HEK293 (cell line): ENCODE measurements at regions not wholly inside any gene's neighbourhood (a gene's known extent, or its start where the extent isn't known, plus 50 kb on each side); places are given as distances from the start of the nearest gene placed in this dataset.

Source experiments
- CTCF ChIA-PET: fragments of 350-600 bp; formaldehyde crosslinking; extraction: SDS; loops from one replicate; lab custom pipeline; 2021; ENCODE audit warnings: antibody characterized with exemption; lab: Yijun Ruan, JAX
- POLR2A ChIA-PET: fragments of 300-600 bp; formaldehyde crosslinking; extraction: SDS; loops from one replicate; lab custom pipeline; 2020; ENCODE audit warnings: antibody characterized with exemption, inconsistent platforms; lab: Yijun Ruan, JAX
- H3K27ac ChIP-seq: fragments of 200-500 bp; sonication (Bioruptor generic); 2 replicates; pipeline ENCODE4 v1.5.1; 2014; ENCODE audit warnings: low read depth, low read length, control low read depth, inconsistent platforms; ENCODE audit errors: extremely low read depth
- H3K36me3 ChIP-seq, 2 experiments: fragments of 200-500 bp in 1 of 2; sonication (Bioruptor generic) in 1 of 2; 1 replicate in 1 of 2; 2 replicates in 1 of 2; pipeline ENCODE4 v1.5.1; 2014 to 2017; ENCODE audit warnings: inconsistent platforms in 2 of 2, low read length in 2 of 2; ENCODE audit not compliant: control insufficient read depth in 2 of 2, insufficient read depth in 1 of 2
- H3K4me1 ChIP-seq: fragments of 200-500 bp; sonication (Bioruptor generic); 2 replicates; pipeline ENCODE4 v1.5.1; 2014; ENCODE audit warnings: mild to moderate bottlenecking, low read length, inconsistent platforms; ENCODE audit not compliant: control insufficient read depth, insufficient read depth
- H3K4me3 ChIP-seq: 2 replicates; pipeline ENCODE4 v1.5.1; 2011; ENCODE audit warnings: low read depth, mild to moderate bottlenecking, control low read depth, low read length, moderate library complexity
- H3K9me3 ChIP-seq: fragments of 200-500 bp; sonication (Bioruptor generic); 2 replicates; pipeline ENCODE4 v1.5.1; 2014; ENCODE audit warnings: low read depth, low read length, inconsistent platforms; ENCODE audit not compliant: control insufficient read depth, insufficient read depth
- GFI1B ChIP-seq: fragments of 450-650 bp; formaldehyde crosslinking; IDR thresholded peaks from 2 replicates; pipeline ENCODE4 v1.5.1; 2016; ENCODE audit warnings: missing biosample characterization, missing genetic modification characterization
- IKZF3 ChIP-seq: fragments of 450-650 bp; IDR thresholded peaks from 2 replicates; pipeline ENCODE4 v1.5.0; 2018; ENCODE audit warnings: missing biosample characterization, mild to moderate bottlenecking, missing genetic modification characterization, moderate library complexity
- SALL2 ChIP-seq: fragments of 450-650 bp; formaldehyde crosslinking; IDR thresholded peaks from 2 replicates; pipeline ENCODE4 v1.5.0; 2017; ENCODE audit warnings: missing biosample characterization, mild to moderate bottlenecking, missing genetic modification characterization, borderline replicate concordance
- ZBTB7A ChIP-seq: fragments of 450-650 bp; formaldehyde crosslinking; IDR thresholded peaks from 2 replicates; pipeline ENCODE4 v1.5.1; 2016; ENCODE audit warnings: low read depth, missing biosample characterization, missing genetic modification characterization
- ZNF10 ChIP-seq: fragments of 450-650 bp; formaldehyde crosslinking; IDR thresholded peaks from 2 replicates; pipeline ENCODE4 v1.5.1; 2017; ENCODE audit warnings: missing biosample characterization, missing genetic modification characterization
- ZNF202 ChIP-seq: fragments of 450-650 bp; formaldehyde crosslinking; IDR thresholded peaks from 2 replicates; pipeline ENCODE4 v1.5.1; 2016; ENCODE audit warnings: missing biosample characterization, missing genetic modification characterization, borderline replicate concordance
- ZNF600 ChIP-seq: fragments of 450-650 bp; formaldehyde crosslinking; IDR thresholded peaks from 2 replicates; pipeline ENCODE4 v1.5.1; 2016; ENCODE audit warnings: missing biosample characterization, missing genetic modification characterization
- ZNF626 ChIP-seq: fragments of 450-650 bp; sonication (Bioruptor Pico); formaldehyde crosslinking; IDR thresholded peaks from 2 replicates; pipeline ENCODE4 v1.5.1; 2018; ENCODE audit warnings: missing biosample characterization, missing genetic modification characterization, inconsistent platforms
- ZNF747 ChIP-seq: fragments of 450-650 bp; formaldehyde crosslinking; IDR thresholded peaks from 2 replicates; pipeline ENCODE4 v1.5.1; 2016; ENCODE audit warnings: missing biosample characterization, missing genetic modification characterization
- TF ChIP-seq, protein P1 (sequence below): fragments of 450-650 bp; formaldehyde crosslinking; IDR thresholded peaks from 2 replicates; pipeline ENCODE4 v1.5.1; 2017; ENCODE audit warnings: missing biosample characterization, missing genetic modification characterization
- TF ChIP-seq, protein P2 (sequence below): fragments of 450-650 bp; formaldehyde crosslinking; IDR thresholded peaks from 2 replicates; pipeline ENCODE4 v1.5.1; 2017; ENCODE audit warnings: missing biosample characterization, missing genetic modification characterization
- TF ChIP-seq, protein P3 (sequence below): fragments of 450-650 bp; formaldehyde crosslinking; IDR thresholded peaks from 2 replicates; pipeline ENCODE4 v1.5.1; 2017; ENCODE audit warnings: missing biosample characterization, missing genetic modification characterization
- TF ChIP-seq, protein P4 (sequence below): fragments of 450-650 bp; formaldehyde crosslinking; IDR thresholded peaks from 2 replicates; pipeline ENCODE4 v1.5.1; 2016; ENCODE audit warnings: missing biosample characterization, missing genetic modification characterization
- TF ChIP-seq, protein P5 (sequence below): fragments of 450-650 bp; formaldehyde crosslinking; IDR thresholded peaks from 2 replicates; pipeline ENCODE4 v1.5.1; 2016; ENCODE audit warnings: missing biosample characterization, missing genetic modification characterization
- TF ChIP-seq, protein P6 (sequence below): fragments of 450-650 bp; formaldehyde crosslinking; IDR thresholded peaks from 2 replicates; pipeline ENCODE4 v1.5.1; 2016; ENCODE audit warnings: missing biosample characterization, missing genetic modification characterization, borderline replicate concordance
- TF ChIP-seq, protein P7 (sequence below): fragments of 450-650 bp; formaldehyde crosslinking; IDR thresholded peaks from 2 replicates; pipeline ENCODE4 v1.5.1; 2016; ENCODE audit warnings: missing biosample characterization, missing genetic modification characterization

DNA sequence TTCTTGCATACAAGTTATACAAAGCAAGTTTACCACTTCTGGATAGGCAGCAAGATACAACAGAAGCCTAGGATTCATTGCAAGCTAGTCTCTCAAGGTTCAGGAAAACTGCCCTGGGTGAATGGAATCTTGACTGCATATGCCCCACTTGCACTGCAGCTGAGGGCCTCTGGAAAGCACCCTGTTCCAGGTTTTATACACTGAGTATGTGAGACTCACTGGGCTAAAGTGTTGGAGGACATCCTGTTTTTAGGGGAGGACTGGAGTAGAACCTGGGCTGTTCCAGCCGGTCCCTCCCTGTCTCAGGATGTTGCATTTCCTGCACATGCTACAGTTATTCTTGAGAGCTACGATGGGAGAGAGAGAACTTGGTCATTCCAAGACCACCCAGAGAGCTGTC lies 168.5 kb upstream of the NUDT6 start:
- POLR2A ChIA-PET: no interaction called here
- peaks cover 0 to 12% of the 10 kb centered on the region in 2 experiments; a peak in 1 of 3 replicates for H3K36me3 ChIP-seq
- TF ChIP-seq, protein P1, sequence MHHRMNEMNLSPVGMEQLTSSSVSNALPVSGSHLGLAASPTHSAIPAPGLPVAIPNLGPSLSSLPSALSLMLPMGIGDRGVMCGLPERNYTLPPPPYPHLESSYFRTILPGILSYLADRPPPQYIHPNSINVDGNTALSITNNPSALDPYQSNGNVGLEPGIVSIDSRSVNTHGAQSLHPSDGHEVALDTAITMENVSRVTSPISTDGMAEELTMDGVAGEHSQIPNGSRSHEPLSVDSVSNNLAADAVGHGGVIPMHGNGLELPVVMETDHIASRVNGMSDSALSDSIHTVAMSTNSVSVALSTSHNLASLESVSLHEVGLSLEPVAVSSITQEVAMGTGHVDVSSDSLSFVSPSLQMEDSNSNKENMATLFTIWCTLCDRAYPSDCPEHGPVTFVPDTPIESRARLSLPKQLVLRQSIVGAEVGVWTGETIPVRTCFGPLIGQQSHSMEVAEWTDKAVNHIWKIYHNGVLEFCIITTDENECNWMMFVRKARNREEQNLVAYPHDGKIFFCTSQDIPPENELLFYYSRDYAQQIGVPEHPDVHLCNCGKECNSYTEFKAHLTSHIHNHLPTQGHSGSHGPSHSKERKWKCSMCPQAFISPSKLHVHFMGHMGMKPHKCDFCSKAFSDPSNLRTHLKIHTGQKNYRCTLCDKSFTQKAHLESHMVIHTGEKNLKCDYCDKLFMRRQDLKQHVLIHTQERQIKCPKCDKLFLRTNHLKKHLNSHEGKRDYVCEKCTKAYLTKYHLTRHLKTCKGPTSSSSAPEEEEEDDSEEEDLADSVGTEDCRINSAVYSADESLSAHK (tag by site-specific recombination): no peak
- H3K4me1 ChIP-seq: no peaks in the 10 kb centered on the region
- H3K27ac ChIP-seq: no peak overlapping the region
- CTCF ChIA-PET: no interaction called here
- H3K9me3 ChIP-seq: no peaks in the 10 kb centered on the region
- no peak overlapping the region for H3K4me3 ChIP-seq

DNA sequence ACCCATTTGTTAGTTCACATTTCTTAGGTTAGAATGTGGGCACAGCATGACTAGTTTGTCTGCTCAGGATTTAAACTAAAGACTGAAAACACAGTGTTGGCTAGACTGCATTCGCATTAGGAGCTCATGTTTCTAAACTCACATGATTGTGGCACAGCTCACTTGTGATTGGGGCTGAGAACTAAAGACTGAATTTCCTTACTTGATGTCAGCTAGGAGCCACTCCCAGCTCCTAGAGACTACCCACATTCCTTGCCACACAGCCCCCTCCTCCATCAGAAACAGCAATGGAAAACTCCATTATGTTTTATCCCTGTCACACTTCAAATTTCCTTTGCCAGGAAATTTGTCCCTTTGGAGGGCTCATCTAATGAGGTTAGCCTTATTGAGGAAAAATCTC lies 170.2 kb upstream of the NUDT6 start:
- H3K4me3 ChIP-seq: no peak overlapping the region
- TF ChIP-seq ZBTB7A (no peak), ZNF10 (tag by site-specific recombination) (no peak), ZNF202 (tag by site-specific recombination) (no peak), ZNF747 (tag by site-specific recombination) (no peak), SALL2 (tag by site-specific recombination) (no peak), ZNF626 (tag by site-specific recombination) (no peak), IKZF3 (tag by site-specific recombination) (no peak), GFI1B (tag by site-specific recombination) (no peak), ZNF600 (no peak)
- TF ChIP-seq, protein P2, sequence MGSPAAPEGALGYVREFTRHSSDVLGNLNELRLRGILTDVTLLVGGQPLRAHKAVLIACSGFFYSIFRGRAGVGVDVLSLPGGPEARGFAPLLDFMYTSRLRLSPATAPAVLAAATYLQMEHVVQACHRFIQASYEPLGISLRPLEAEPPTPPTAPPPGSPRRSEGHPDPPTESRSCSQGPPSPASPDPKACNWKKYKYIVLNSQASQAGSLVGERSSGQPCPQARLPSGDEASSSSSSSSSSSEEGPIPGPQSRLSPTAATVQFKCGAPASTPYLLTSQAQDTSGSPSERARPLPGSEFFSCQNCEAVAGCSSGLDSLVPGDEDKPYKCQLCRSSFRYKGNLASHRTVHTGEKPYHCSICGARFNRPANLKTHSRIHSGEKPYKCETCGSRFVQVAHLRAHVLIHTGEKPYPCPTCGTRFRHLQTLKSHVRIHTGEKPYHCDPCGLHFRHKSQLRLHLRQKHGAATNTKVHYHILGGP: no peak
- TF ChIP-seq, protein P3, sequence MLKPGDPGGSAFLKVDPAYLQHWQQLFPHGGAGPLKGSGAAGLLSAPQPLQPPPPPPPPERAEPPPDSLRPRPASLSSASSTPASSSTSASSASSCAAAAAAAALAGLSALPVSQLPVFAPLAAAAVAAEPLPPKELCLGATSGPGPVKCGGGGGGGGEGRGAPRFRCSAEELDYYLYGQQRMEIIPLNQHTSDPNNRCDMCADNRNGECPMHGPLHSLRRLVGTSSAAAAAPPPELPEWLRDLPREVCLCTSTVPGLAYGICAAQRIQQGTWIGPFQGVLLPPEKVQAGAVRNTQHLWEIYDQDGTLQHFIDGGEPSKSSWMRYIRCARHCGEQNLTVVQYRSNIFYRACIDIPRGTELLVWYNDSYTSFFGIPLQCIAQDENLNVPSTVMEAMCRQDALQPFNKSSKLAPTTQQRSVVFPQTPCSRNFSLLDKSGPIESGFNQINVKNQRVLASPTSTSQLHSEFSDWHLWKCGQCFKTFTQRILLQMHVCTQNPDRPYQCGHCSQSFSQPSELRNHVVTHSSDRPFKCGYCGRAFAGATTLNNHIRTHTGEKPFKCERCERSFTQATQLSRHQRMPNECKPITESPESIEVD (tag by site-specific recombination): no peak
- TF ChIP-seq, protein P4, sequence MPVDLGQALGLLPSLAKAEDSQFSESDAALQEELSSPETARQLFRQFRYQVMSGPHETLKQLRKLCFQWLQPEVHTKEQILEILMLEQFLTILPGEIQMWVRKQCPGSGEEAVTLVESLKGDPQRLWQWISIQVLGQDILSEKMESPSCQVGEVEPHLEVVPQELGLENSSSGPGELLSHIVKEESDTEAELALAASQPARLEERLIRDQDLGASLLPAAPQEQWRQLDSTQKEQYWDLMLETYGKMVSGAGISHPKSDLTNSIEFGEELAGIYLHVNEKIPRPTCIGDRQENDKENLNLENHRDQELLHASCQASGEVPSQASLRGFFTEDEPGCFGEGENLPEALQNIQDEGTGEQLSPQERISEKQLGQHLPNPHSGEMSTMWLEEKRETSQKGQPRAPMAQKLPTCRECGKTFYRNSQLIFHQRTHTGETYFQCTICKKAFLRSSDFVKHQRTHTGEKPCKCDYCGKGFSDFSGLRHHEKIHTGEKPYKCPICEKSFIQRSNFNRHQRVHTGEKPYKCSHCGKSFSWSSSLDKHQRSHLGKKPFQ (tag by site-specific recombination): no peak
- TF ChIP-seq, protein P5, sequence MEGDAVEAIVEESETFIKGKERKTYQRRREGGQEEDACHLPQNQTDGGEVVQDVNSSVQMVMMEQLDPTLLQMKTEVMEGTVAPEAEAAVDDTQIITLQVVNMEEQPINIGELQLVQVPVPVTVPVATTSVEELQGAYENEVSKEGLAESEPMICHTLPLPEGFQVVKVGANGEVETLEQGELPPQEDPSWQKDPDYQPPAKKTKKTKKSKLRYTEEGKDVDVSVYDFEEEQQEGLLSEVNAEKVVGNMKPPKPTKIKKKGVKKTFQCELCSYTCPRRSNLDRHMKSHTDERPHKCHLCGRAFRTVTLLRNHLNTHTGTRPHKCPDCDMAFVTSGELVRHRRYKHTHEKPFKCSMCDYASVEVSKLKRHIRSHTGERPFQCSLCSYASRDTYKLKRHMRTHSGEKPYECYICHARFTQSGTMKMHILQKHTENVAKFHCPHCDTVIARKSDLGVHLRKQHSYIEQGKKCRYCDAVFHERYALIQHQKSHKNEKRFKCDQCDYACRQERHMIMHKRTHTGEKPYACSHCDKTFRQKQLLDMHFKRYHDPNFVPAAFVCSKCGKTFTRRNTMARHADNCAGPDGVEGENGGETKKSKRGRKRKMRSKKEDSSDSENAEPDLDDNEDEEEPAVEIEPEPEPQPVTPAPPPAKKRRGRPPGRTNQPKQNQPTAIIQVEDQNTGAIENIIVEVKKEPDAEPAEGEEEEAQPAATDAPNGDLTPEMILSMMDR (tag by site-specific recombination): no peak
- TF ChIP-seq, protein P6, sequence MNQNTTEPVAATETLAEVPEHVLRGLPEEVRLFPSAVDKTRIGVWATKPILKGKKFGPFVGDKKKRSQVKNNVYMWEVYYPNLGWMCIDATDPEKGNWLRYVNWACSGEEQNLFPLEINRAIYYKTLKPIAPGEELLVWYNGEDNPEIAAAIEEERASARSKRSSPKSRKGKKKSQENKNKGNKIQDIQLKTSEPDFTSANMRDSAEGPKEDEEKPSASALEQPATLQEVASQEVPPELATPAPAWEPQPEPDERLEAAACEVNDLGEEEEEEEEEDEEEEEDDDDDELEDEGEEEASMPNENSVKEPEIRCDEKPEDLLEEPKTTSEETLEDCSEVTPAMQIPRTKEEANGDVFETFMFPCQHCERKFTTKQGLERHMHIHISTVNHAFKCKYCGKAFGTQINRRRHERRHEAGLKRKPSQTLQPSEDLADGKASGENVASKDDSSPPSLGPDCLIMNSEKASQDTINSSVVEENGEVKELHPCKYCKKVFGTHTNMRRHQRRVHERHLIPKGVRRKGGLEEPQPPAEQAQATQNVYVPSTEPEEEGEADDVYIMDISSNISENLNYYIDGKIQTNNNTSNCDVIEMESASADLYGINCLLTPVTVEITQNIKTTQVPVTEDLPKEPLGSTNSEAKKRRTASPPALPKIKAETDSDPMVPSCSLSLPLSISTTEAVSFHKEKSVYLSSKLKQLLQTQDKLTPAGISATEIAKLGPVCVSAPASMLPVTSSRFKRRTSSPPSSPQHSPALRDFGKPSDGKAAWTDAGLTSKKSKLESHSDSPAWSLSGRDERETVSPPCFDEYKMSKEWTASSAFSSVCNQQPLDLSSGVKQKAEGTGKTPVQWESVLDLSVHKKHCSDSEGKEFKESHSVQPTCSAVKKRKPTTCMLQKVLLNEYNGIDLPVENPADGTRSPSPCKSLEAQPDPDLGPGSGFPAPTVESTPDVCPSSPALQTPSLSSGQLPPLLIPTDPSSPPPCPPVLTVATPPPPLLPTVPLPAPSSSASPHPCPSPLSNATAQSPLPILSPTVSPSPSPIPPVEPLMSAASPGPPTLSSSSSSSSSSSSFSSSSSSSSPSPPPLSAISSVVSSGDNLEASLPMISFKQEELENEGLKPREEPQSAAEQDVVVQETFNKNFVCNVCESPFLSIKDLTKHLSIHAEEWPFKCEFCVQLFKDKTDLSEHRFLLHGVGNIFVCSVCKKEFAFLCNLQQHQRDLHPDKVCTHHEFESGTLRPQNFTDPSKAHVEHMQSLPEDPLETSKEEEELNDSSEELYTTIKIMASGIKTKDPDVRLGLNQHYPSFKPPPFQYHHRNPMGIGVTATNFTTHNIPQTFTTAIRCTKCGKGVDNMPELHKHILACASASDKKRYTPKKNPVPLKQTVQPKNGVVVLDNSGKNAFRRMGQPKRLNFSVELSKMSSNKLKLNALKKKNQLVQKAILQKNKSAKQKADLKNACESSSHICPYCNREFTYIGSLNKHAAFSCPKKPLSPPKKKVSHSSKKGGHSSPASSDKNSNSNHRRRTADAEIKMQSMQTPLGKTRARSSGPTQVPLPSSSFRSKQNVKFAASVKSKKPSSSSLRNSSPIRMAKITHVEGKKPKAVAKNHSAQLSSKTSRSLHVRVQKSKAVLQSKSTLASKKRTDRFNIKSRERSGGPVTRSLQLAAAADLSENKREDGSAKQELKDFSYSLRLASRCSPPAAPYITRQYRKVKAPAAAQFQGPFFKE: no peak
- TF ChIP-seq, protein P7, sequence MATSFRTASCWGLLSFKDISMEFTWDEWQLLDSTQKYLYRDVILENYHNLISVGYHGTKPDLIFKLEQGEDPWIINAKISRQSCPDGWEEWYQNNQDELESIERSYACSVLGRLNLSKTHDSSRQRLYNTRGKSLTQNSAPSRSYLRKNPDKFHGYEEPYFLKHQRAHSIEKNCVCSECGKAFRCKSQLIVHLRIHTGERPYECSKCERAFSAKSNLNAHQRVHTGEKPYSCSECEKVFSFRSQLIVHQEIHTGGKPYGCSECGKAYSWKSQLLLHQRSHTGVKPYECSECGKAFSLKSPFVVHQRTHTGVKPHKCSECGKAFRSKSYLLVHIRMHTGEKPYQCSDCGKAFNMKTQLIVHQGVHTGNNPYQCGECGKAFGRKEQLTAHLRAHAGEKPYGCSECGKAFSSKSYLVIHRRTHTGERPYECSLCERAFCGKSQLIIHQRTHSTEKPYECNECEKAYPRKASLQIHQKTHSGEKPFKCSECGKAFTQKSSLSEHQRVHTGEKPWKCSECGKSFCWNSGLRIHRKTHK (tag by site-specific recombination): no peak
- H3K27ac ChIP-seq: no peak overlapping the region
- CTCF ChIA-PET: no interaction called here
- peaks cover 0 to 12% of the 10 kb centered on the region in 2 experiments; a peak in 1 of 3 replicates for H3K36me3 ChIP-seq
- POLR2A ChIA-PET: no interaction called here
- H3K9me3 ChIP-seq: no peaks in the 10 kb centered on the region
- no peaks in the 10 kb centered on the region for H3K4me1 ChIP-seq
